Panc1 (cell line): ENCODE measurements at regions not wholly inside any gene's neighbourhood (a gene's known extent, or its start where the extent isn't known, plus 50 kb on each side); places are given as distances from the start of the nearest gene placed in this dataset.

ENCODE experiments used
- ATAC-seq: fragments of 200-7000 bp; cut with Tn5 transposase; 2 replicates; pipeline ENCODE4 v1.9.1; 2020; ENCODE audit warnings: mild to moderate bottlenecking, moderate library complexity
- BruUV-seq: library from RNA; stranded (reverse); fragments of 400-500 nt; replicated peaks from 2 replicates; lab custom pipeline; 2021; lab: Mats Ljungman, UMichigan
- CTCF ChIA-PET: fragments of 300-600 bp; sonication (Branson Sonifier 250); formaldehyde crosslinking; loops from one replicate; lab custom pipeline; 2022; ENCODE audit warnings: antibody characterized with exemption; lab: Charles Lee
- POLR2A ChIA-PET: fragments of 300-600 bp; sonication (Branson Sonifier 250); formaldehyde crosslinking; loops from one replicate; lab custom pipeline; 2022; ENCODE audit warnings: antibody characterized with exemption; lab: Charles Lee
- DNase-seq: peaks from one replicate; pipeline ENCODE4 v3.0.0-alpha.2; 2010; ENCODE audit warnings: low read depth, low spot score
- H3K27ac ChIP-seq: 2 replicates; pipeline ENCODE4 v1.5.1; 2011; ENCODE audit warnings: mild to moderate bottlenecking, low read length, inconsistent platforms
- H3K27me3 ChIP-seq: fragments of 200-500 bp; sonication (Bioruptor generic); 2 replicates; pipeline ENCODE4 v1.6.0; 2014; ENCODE audit warnings: low read length, inconsistent platforms; ENCODE audit not compliant: control insufficient read depth, insufficient read depth
- H3K36me3 ChIP-seq: fragments of 200-500 bp; sonication (Bioruptor generic); 2 replicates; pipeline ENCODE4 v1.5.1; 2014; ENCODE audit warnings: inconsistent platforms, mild to moderate bottlenecking, low read length, moderate library complexity; ENCODE audit not compliant: control insufficient read depth, insufficient read depth
- H3K4me1 ChIP-seq: 2 replicates; pipeline ENCODE4 v1.5.1; 2011; ENCODE audit warnings: inconsistent platforms, mild to moderate bottlenecking, low read length, moderate library complexity; ENCODE audit not compliant: control insufficient read depth, insufficient read depth
- H3K4me3 ChIP-seq, 2 experiments: 2 replicates each; pipeline ENCODE4 v1.5.1; 2011 to 2012; ENCODE audit warnings: low read depth in 2 of 2, low read length in 2 of 2, mild to moderate bottlenecking in 2 of 2, inconsistent platforms in 1 of 2, moderate library complexity in 1 of 2
- H3K9me3 ChIP-seq: fragments of 200-500 bp; sonication (Bioruptor generic); 2 replicates; pipeline ENCODE4 v1.5.1; 2014; ENCODE audit warnings: low read depth, mild to moderate bottlenecking, inconsistent platforms, low read length, moderate library complexity; ENCODE audit not compliant: control insufficient read depth, insufficient read depth
- CTCF ChIP-seq: fragments of 450-650 bp; IDR thresholded peaks from 2 replicates; pipeline ENCODE4 v1.5.1; 2017; ENCODE audit warnings: mild to moderate bottlenecking
- POLR2AphosphoS5 ChIP-seq: IDR thresholded peaks from 2 replicates; pipeline ENCODE4 v1.6.1; 2012; ENCODE audit warnings: mild to moderate bottlenecking, low read depth, low read length, moderate library complexity
- REST ChIP-seq, 2 experiments: IDR thresholded peaks; 2 replicates each; pipeline ENCODE4 v1.6.1; 2011 to 2012; ENCODE audit warnings: low read depth in 2 of 2, control low read depth in 1 of 2, low read length in 1 of 2, mild to moderate bottlenecking in 1 of 2, moderate library complexity in 1 of 2; ENCODE audit not compliant: insufficient read depth in 1 of 2
- SIN3A ChIP-seq: IDR thresholded peaks from 2 replicates; pipeline ENCODE4 v1.6.1; 2012; ENCODE audit warnings: low read depth, mild to moderate bottlenecking, low read length, moderate library complexity, borderline replicate concordance; ENCODE audit not compliant: insufficient read depth
- TCF7L2 ChIP-seq: IDR thresholded peaks from 2 replicates; pipeline ENCODE4 v1.6.1; 2011; ENCODE audit warnings: mild to moderate bottlenecking, low read depth, low read length, inconsistent platforms
- in situ Hi-C: cut with HindIII; loops from 2 replicates; pipeline ENCODE4 v1.10.0; 2016; ENCODE audit warnings: low sequenced_read_pairs, low pct_unique_long_range_greater_than_20kb
- intact Hi-C: fragments of 100-400 bp; cut with micrococcal nuclease; formaldehyde crosslinking; loops from one replicate; pipeline ENCODE4 v1.10.0; 2022; ENCODE audit not compliant: unreplicated experiment

DNA sequence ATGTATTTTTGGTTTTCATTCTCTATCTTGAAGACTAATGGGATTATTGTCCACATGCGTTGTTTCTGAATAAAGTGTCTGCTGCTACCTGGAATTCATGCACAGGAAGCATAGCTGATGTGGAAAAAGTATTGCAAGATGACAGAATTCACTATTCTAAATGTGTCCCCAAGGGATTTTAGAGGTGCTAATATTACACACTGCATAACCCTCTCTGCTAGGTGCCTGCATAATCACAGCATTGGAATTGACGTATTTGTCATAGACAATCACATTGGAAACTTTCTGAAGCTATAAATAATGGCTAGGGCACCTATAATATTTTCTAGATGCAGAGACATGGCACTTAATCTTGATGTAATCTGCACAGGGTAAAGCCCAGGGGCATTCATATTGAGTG is 496.1 kb downstream of the JRKL start:
- Histone ChIP-seq H3K27me3 (no peaks in the 10 kb centered on the region), H3K9me3 (peaks cover 3% of the 10 kb centered on the region; the same call in 1 of the 2 replicates), H3K4me3 (no peak overlapping the region), H3K4me1 (no peaks in the 10 kb centered on the region), H3K27ac (no peak overlapping the region), H3K36me3 (no peaks in the 10 kb centered on the region)
- in situ Hi-C loops: no loop called here
- no peak for TF ChIP-seq REST (IDR thresholded peaks at IDR 0.05; ENCODE audit: insufficient read depth in 1 of 2, low read depth in 2 of 2, low read length in 1 of 2)
- no peak for TF ChIP-seq TCF7L2
- TF ChIP-seq CTCF: no peak
- TF ChIP-seq SIN3A: no peak
- ATAC-seq: no peak
- ChIA-PET POLR2A (no interaction called here), CTCF (no interaction called here)
- intact Hi-C loops: no loop called here
- BruUV-seq: no TSS peak
- DNase-seq: no peak

GRCh38 chr11:96893988-96894387 is 504.2 kb downstream of the JRKL start:
- CTCF ChIA-PET: no interaction called here
- POLR2A ChIA-PET: no interaction called here

More at GRCh38 chr11:96893988-96894387, 504.2 kb downstream of the JRKL start:
- H3K9me3 ChIP-seq: peaks cover 3% of the 10 kb centered on the region; the same call in 1 of the 2 replicates
- no peak for DNase-seq
- ATAC-seq: no peak
- TF ChIP-seq CTCF (no peak), REST (IDR thresholded peaks at IDR 0.05; ENCODE audit: insufficient read depth in 1 of 2, low read depth in 2 of 2, low read length in 1 of 2) (no peak), POLR2AphosphoS5 (no peak), SIN3A (no peak), TCF7L2 (no peak)
- in situ Hi-C loops (no loop called here), intact Hi-C loops (no loop called here)
- H3K4me3 ChIP-seq: no peak overlapping the region
- no TSS peak for BruUV-seq
- H3K27ac ChIP-seq: no peak overlapping the region
- H3K27me3 ChIP-seq: no peaks in the 10 kb centered on the region
- H3K36me3 ChIP-seq: no peaks in the 10 kb centered on the region
- no peaks in the 10 kb centered on the region for H3K4me1 ChIP-seq
